ENCODE measurements at regions not wholly inside any gene's neighbourhood (a gene's known extent, or its start where the extent isn't known, plus 50 kb on each side); places are given as distances from the start of the nearest gene placed in this dataset.
A peak's percentile ranks its signal among the peaks of the same experiment; 100 is the strongest.

DNA sequence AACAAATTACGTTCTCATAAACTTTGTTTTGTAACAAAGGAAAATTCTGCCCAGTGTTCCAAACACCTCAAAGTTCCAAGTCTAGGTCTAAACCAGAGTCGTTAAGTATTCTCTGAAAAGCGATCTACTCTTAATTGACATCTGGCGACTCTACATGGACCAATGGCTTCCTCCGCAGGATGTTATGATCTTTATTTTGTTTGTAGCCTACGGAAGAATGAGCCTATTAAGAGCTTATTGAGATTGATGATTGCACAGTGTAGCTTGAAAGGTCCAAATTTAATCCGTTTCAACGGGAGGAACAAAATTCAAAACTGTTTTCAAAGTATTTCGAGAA, 61.1 kb downstream of the FAM217A start:
- H3K27ac ChIP-seq (ENCODE audit: low read depth in 2 of 2, low read length in 2 of 2): peak overlapping the region; percentile 98
- TF ChIP-seq, protein P1, sequence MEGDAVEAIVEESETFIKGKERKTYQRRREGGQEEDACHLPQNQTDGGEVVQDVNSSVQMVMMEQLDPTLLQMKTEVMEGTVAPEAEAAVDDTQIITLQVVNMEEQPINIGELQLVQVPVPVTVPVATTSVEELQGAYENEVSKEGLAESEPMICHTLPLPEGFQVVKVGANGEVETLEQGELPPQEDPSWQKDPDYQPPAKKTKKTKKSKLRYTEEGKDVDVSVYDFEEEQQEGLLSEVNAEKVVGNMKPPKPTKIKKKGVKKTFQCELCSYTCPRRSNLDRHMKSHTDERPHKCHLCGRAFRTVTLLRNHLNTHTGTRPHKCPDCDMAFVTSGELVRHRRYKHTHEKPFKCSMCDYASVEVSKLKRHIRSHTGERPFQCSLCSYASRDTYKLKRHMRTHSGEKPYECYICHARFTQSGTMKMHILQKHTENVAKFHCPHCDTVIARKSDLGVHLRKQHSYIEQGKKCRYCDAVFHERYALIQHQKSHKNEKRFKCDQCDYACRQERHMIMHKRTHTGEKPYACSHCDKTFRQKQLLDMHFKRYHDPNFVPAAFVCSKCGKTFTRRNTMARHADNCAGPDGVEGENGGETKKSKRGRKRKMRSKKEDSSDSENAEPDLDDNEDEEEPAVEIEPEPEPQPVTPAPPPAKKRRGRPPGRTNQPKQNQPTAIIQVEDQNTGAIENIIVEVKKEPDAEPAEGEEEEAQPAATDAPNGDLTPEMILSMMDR (IDR thresholded peaks at IDR 0.05; ENCODE audit: borderline replicate concordance, extremely low read depth, insufficient read depth): no peak
- H3K9ac ChIP-seq (ENCODE audit: low read length in 3 of 3): peak overlapping the region; percentile 83 to 99 (median 92)
- DNase-seq: peak in 3 of 5 donors; percentile 13 to 88 (median 80)
- no peaks in the 10 kb centered on the region for H3K9me3 ChIP-seq (ENCODE audit: control insufficient read depth in 2 of 3, insufficient read depth in 1 of 3, low read length in 3 of 3)
- H3K4me1 ChIP-seq (ENCODE audit: control insufficient read depth in 2 of 3, insufficient read depth in 2 of 3, low read depth in 1 of 3, low read length in 3 of 3): peaks cover 4 to 20% (median 16%) of the 10 kb centered on the region in 3 donors
- H3K36me3 ChIP-seq (ENCODE audit: control insufficient read depth in 2 of 3, insufficient read depth in 3 of 3, low read length in 3 of 3): peaks cover 0 to under 1% (median 0%) of the 10 kb centered on the region in 3 donors
- intact Hi-C loops (cut with DNase I): no loop called here
- H3K27me3 ChIP-seq (ENCODE audit: control insufficient read depth, insufficient read depth, low read length): no peaks in the 10 kb centered on the region
- FAIRE-seq: no peak
- peak overlapping the region; percentile 87 to 95 (median 87) for H3K4me3 ChIP-seq (ENCODE audit: low read length in 3 of 3)

- H3K4me3 ChIP-seq (ENCODE audit: low read length in 3 of 3): peak overlapping the region; percentile 87 to 95 (median 87)
- no peak for FAIRE-seq
- peak; percentile 97 to 99 (median 99) for DNase-seq
- TF ChIP-seq, protein P1 (IDR thresholded peaks at IDR 0.05; ENCODE audit: borderline replicate concordance, extremely low read depth, insufficient read depth): peak; percentile 31
- intact Hi-C loops (cut with DNase I): no loop called here
- peak overlapping the region; percentile 83 to 99 (median 92) for H3K9ac ChIP-seq (ENCODE audit: low read length in 3 of 3)
- no peaks in the 10 kb centered on the region for H3K36me3 ChIP-seq (ENCODE audit: control insufficient read depth in 2 of 3, insufficient read depth in 3 of 3, low read length in 3 of 3)
- peak overlapping the region; percentile 98 for H3K27ac ChIP-seq (ENCODE audit: low read depth in 2 of 2, low read length in 2 of 2)
- H3K9me3 ChIP-seq (ENCODE audit: control insufficient read depth in 2 of 3, insufficient read depth in 1 of 3, low read length in 3 of 3): no peaks in the 10 kb centered on the region
- H3K27me3 ChIP-seq (ENCODE audit: control insufficient read depth, insufficient read depth, low read length): no peaks in the 10 kb centered on the region
- peaks cover 5 to 23% (median 18%) of the 10 kb centered on the region in 3 donors for H3K4me1 ChIP-seq (ENCODE audit: control insufficient read depth in 2 of 3, insufficient read depth in 2 of 3, low read depth in 1 of 3, low read length in 3 of 3)
Measured at GRCh38 chr6:4018171-4018923, 60.6 kb downstream of the FAM217A start.

Data from kidney (tissue), 13 donors.